ENCODE measurements at regions not wholly inside any gene's neighbourhood (a gene's known extent, or its start where the extent isn't known, plus 50 kb on each side); places are given as distances from the start of the nearest gene placed in this dataset.

- TF ChIP-seq ZBTB46 (CRISPR knock-in tag; IDR thresholded peaks at IDR 0.05; ENCODE audit: borderline replicate concordance) (no peak), GFI1 (CRISPR knock-in tag; IDR thresholded peaks at IDR 0.05; ENCODE audit: borderline replicate concordance) (peak; percentile 75; the same call in 1 of the 2 replicates), ARID3A (IDR thresholded peaks at IDR 0.05; ENCODE audit: low read depth, low read length) (peak; percentile 98), ZNF816 (CRISPR knock-in tag; IDR thresholded peaks at IDR 0.05; ENCODE audit: borderline replicate concordance) (no peak; the same call in 1 of the 2 replicates), KDM3A (CRISPR knock-in tag; IDR thresholded peaks at IDR 0.05; ENCODE audit: low read depth) (peak; percentile 92; the same call in 1 of the 2 replicates), ZNF432 (CRISPR knock-in tag; IDR thresholded peaks at IDR 0.05; ENCODE audit: borderline replicate concordance) (no peak), ZNF652 (CRISPR knock-in tag; IDR thresholded peaks at IDR 0.05; ENCODE audit: borderline replicate concordance, low read depth) (peak; percentile 53; the same call in 1 of the 2 replicates), PAXIP1 (CRISPR knock-in tag; conservative IDR thresholded peaks at IDR 0.05) (peak; percentile 97), ATF6 (CRISPR knock-in tag; conservative IDR thresholded peaks at IDR 0.05) (0 out of 2 replicates have a peak, but pooled peaks have one; percentile 24), ETS1 (CRISPR knock-in tag; IDR thresholded peaks at IDR 0.05) (no peak), RERE (CRISPR knock-in tag; IDR thresholded peaks at IDR 0.05; ENCODE audit: low read depth) (peak; percentile 83)
These were observed 241.9 kb upstream of the ZFP64 start (continued) for GRCh38 chr20:52433326-52434040.
